NCI-H187 (cell line): ENCODE measurements at regions not wholly inside any gene's neighbourhood (a gene's known extent, or its start where the extent isn't known, plus 50 kb on each side); places are given as distances from the start of the nearest gene placed in this dataset.

Experiments used
- DNase-seq, 2 experiments: peaks; one replicate each; lab custom pipeline; 2025; lab: John Stamatoyannopoulos, UW

GRCh38 chr11:29781268-29781667 lies 235.6 kb downstream of the KCNA4 start:
- no peak for DNase-seq

- no peak for DNase-seq
These were observed 236.1 kb downstream of the KCNA4 start for GRCh38 chr11:29780756-29781155.

GRCh38 chr11:29773656-29774264 lies 243.1 kb downstream of the KCNA4 start:
- DNase-seq, result no peak

- DNase-seq, result no peak
These were observed 260.0 kb downstream of the KCNA4 start for GRCh38 chr11:29756871-29757270.

- DNase-seq, result no peak
These were observed 261.4 kb downstream of the KCNA4 start for GRCh38 chr11:29755474-29755873.

- DNase-seq, result no peak
These were observed 265.2 kb downstream of the KCNA4 start for GRCh38 chr11:29751618-29752017.

GRCh38 chr11:29750392-29750791 lies 266.4 kb downstream of the KCNA4 start:
- no peak for DNase-seq

GRCh38 chr11:29734287-29734686 lies 282.5 kb downstream of the KCNA4 start:
- no peak for DNase-seq

- DNase-seq, result no peak
These were observed 303.0 kb downstream of the KCNA4 start for GRCh38 chr11:29713831-29714320.

- DNase-seq, result no peak
These were observed 304.2 kb downstream of the KCNA4 start for GRCh38 chr11:29712616-29713015.

GRCh38 chr11:29707924-29708323 lies 308.9 kb downstream of the KCNA4 start:
- DNase-seq, result no peak

- DNase-seq, result no peak
These were observed 331.5 kb downstream of the KCNA4 start for GRCh38 chr11:29685361-29685760.

GRCh38 chr11:29682856-29683255 lies 334.0 kb downstream of the KCNA4 start:
- DNase-seq, result no peak

GRCh38 chr11:29679996-29680395 lies 336.8 kb downstream of the KCNA4 start:
- DNase-seq, result no peak

GRCh38 chr11:29676993-29677392 lies 339.8 kb downstream of the KCNA4 start:
- DNase-seq, result no peak

GRCh38 chr11:29669310-29669709 lies 347.5 kb downstream of the KCNA4 start:
- DNase-seq, result no peak

GRCh38 chr11:29657709-29658108 lies 359.1 kb downstream of the KCNA4 start:
- DNase-seq, result no peak

- DNase-seq, result no peak
These were observed 360.2 kb downstream of the KCNA4 start for GRCh38 chr11:29656597-29656996.

- DNase-seq, result no peak
These were observed 371.5 kb downstream of the KCNA4 start for GRCh38 chr11:29645373-29645772.

GRCh38 chr11:29641201-29641600 lies 375.6 kb downstream of the KCNA4 start:
- no peak for DNase-seq

GRCh38 chr11:29634744-29635143 lies 382.1 kb downstream of the KCNA4 start:
- DNase-seq, result no peak

- no peak for DNase-seq
These were observed 382.6 kb downstream of the KCNA4 start for GRCh38 chr11:29634244-29634643.

GRCh38 chr11:29629286-29629685 lies 387.5 kb downstream of the KCNA4 start:
- no peak for DNase-seq

GRCh38 chr11:29628609-29629008 lies 388.2 kb downstream of the KCNA4 start:
- DNase-seq, result no peak
